HG02763 (cell line): ENCODE measurements at regions not wholly inside any gene's neighbourhood (a gene's known extent, or its start where the extent isn't known, plus 50 kb on each side); places are given as distances from the start of the nearest gene placed in this dataset.

ENCODE experiments used
- ATAC-seq: cut with Tn5 transposase; IDR thresholded peaks from one replicate; pipeline ENCODE4 v1.9.1; 2021; ENCODE audit warnings: mild to moderate bottlenecking, moderate library complexity; ENCODE audit not compliant: unreplicated experiment

- ATAC-seq, result no peak
Measured at GRCh38 chr12:125650587-125650986, 585.4 kb downstream of the AACS start.

GRCh38 chr12:125651625-125652024, 586.4 kb downstream of the AACS start:
- ATAC-seq, result no peak

- ATAC-seq, result no peak
Measured at GRCh38 chr12:125652681-125653080, 587.4 kb downstream of the AACS start.

GRCh38 chr12:125657681-125658080, 592.4 kb downstream of the AACS start:
- ATAC-seq, result no peak

GRCh38 chr12:125674554-125675338, 609.5 kb downstream of the AACS start:
- ATAC-seq, result no peak

GRCh38 chr12:125676366-125676765, 611.1 kb downstream of the AACS start:
- no peak for ATAC-seq

- ATAC-seq, result no peak
Measured at GRCh38 chr12:125677829-125678228, 612.6 kb downstream of the AACS start.

GRCh38 chr12:125678589-125678993, 613.4 kb downstream of the AACS start:
- no peak for ATAC-seq

GRCh38 chr12:125683748-125684381, 618.6 kb downstream of the AACS start:
- no peak for ATAC-seq

- ATAC-seq, result no peak
Measured at GRCh38 chr12:125684968-125685790, 619.9 kb downstream of the AACS start.

GRCh38 chr12:125685915-125686314, 620.7 kb downstream of the AACS start:
- no peak for ATAC-seq

- ATAC-seq, result no peak
Measured at GRCh38 chr12:125687403-125687802, 622.2 kb downstream of the AACS start.

GRCh38 chr12:125687820-125688219, 622.6 kb downstream of the AACS start:
- no peak for ATAC-seq

- no peak for ATAC-seq
Measured at GRCh38 chr12:125688223-125688622, 623.0 kb downstream of the AACS start.

GRCh38 chr12:125688881-125689280, 623.6 kb downstream of the AACS start:
- no peak for ATAC-seq

- ATAC-seq, result no peak
Measured at GRCh38 chr12:125689576-125690410, 624.6 kb downstream of the AACS start.

GRCh38 chr12:125690841-125691240, 625.6 kb downstream of the AACS start:
- ATAC-seq, result no peak

GRCh38 chr12:125696054-125696453, 630.8 kb downstream of the AACS start:
- no peak for ATAC-seq

- ATAC-seq, result no peak
Measured at GRCh38 chr12:125704803-125705202, 639.6 kb downstream of the AACS start.

GRCh38 chr12:125720961-125721360, 655.7 kb downstream of the AACS start:
- ATAC-seq, result no peak

- no peak for ATAC-seq
Measured at GRCh38 chr12:125734137-125734536, 668.9 kb downstream of the AACS start.
